Right cardiac atrium (tissue), 5 donors: ENCODE measurements at regions not wholly inside any gene's neighbourhood (a gene's known extent, or its start where the extent isn't known, plus 50 kb on each side); places are given as distances from the start of the nearest gene placed in this dataset.

Source experiments
- ATAC-seq, 2 donors: fragments of 200-7000 bp; cut with Tn5 transposase; one replicate each; pipeline versions ENCODE4 v1.8.0 to v1.9.1; 2020; ENCODE audit warnings: moderate library complexity in 2 of 2, mild to moderate bottlenecking in 1 of 2
- DNase-seq, 3 donors: peaks; one replicate each; pipeline ENCODE4 v3.0.0-alpha.2; 2020
- H3K27ac ChIP-seq: one replicate; pipeline ENCODE4 v1.5.1; 2013; ENCODE audit warnings: mild to moderate bottlenecking, low read length, control low read depth, moderate library complexity
- H3K27me3 ChIP-seq: one replicate; pipeline ENCODE4 v1.6.1; 2013; ENCODE audit not compliant: control insufficient read depth, insufficient read depth
- H3K4me1 ChIP-seq: one replicate; pipeline ENCODE4 v1.6.1; 2013; ENCODE audit warnings: low read length; ENCODE audit not compliant: control insufficient read depth, insufficient read depth
- H3K4me3 ChIP-seq: one replicate; pipeline ENCODE4 v1.5.1; 2013; ENCODE audit warnings: low read length, control low read depth
- H3K9me3 ChIP-seq: one replicate; pipeline ENCODE4 v1.6.1; 2013; ENCODE audit warnings: low read length; ENCODE audit not compliant: control insufficient read depth
- WGBS: extraction: QIAGEN DNeasy Blood & Tissue Kit; methylation state at CpG from one replicate; pipeline ENCODE4 v1.1.7; 2013; 5-methylcytosine and 5-hydroxymethylcytosine counted together
- intact Hi-C, 4 donors: fragments of 100-400 bp; cut with DNase I; formaldehyde crosslinking; loops; one replicate each; pipeline versions ENCODE4 v1.11.0 to v1.14.0; 2022 to 2023
- donor health status: healthy with polysubstance abuse.
- donor health status: DM: no; HTN: yes; CAD: no.
- donor health status: DM: no; HTN: no; CAD: no.
- donor health status: DM: no; HTN: yes; CAD: no; lungs with severe emphysema.
- donor health status: DM: yes; HTN: yes; CAD: no.

DNA sequence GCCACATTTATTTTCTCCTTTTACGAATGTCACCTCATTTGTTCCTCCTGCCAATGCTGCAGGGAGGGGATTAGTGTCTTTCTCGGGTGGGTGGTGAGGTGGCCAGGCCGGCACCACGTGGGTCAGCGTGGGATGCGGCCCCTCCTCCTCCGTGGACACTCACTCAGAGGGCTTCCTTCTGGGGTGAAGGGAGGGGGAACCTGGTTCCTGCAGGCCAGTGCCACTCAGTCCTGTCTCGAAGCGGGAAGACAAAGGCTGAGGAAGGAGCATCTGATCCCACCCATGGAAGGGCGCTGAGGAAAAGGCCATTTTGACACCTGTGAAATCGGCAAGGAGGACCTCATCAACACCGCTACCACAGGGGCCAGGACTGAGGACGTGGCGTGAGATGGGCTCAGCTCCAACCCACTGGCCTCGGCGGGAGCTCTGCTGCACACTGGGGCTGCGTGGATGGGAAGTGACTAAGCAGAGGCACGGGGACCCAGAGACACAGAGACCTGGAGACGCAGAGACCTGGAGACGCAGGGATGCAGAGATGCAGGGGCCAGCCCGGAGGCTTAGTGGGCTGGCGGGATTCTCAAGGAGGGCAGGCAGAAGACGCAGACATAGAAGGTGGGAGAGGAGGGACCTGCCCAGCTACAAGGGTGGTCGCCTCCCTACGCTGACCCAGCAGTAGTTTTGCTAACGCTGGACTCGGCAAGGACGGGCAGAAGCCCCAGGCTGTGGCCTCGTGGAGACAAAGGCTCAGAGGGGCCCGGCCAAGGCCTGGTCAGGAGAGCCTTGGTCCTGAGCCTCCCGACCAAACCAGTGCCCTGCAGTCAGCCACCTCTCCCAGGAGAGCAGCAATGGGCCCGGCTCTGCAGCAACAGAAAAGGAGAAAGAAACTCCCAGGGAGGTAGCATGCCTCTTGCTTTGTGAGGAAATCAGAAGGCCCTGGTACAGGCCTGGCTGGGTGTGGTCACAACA is 1071.2 kb downstream of the BRD1 start:
- intact Hi-C loops, result no loop called here
- no peak for DNase-seq
- WGBS, result 80% methylated on average over 32 of the region's 32 CpGs
- Histone ChIP-seq H3K9me3 (no peaks in the 10 kb centered on the region), H3K4me3 (no peak overlapping the region), H3K4me1 (no peaks in the 10 kb centered on the region), H3K27ac (no peak overlapping the region), H3K27me3 (no peaks in the 10 kb centered on the region)
- ATAC-seq, result no peak

DNA sequence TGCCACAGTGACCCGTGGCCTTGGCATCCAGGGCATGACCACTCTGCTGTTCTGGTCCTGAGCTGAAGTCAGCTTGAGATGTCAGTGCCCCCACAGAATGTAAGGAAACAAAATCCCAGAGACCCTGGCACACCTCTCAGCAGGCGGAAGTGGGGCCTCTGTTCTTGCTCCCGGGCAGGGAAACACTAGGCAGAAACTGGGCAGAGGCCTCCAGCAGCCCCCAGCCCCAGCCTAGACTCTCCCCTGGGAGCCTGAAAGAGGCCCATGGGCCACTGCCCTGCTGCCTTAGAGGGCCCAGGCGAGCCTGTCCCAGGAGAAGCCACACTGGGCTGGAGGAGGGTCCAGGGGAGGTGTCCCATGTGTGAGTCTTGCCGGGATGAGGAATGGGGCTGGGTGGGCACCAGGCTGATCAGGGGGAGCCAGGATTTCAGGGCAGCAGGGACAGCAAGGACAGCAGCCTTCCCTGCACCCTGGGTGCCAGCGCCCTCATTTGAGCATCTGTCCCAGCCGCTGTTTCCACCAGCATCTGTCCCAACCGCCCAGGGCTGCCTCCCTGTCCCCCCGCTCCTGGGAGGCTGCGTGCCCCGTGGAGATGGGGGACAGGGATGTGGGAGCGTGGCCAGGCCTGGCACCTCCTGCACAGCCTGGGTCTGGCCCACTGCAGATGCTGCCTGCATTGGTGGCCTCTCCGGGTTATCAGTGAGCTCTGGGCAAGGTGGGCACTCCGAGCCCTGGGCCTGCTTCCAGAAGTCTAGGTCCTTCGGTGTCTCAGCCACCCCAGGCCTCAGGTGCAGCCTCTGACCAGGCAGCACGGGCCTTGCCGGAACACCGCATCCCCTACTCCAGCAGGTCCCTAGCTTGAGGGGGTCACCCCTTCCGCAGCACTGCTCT is 1072.4 kb downstream of the BRD1 start:
- Histone ChIP-seq H3K27ac (no peak overlapping the region), H3K27me3 (no peaks in the 10 kb centered on the region), H3K4me1 (no peaks in the 10 kb centered on the region), H3K4me3 (no peak overlapping the region), H3K9me3 (no peaks in the 10 kb centered on the region)
- intact Hi-C loops, result no loop called here
- ATAC-seq (no peak), DNase-seq (peak in 1 of 3 donors; percentile 7)
- WGBS, result 87% methylated on average over 19 of the region's 19 CpGs

DNA sequence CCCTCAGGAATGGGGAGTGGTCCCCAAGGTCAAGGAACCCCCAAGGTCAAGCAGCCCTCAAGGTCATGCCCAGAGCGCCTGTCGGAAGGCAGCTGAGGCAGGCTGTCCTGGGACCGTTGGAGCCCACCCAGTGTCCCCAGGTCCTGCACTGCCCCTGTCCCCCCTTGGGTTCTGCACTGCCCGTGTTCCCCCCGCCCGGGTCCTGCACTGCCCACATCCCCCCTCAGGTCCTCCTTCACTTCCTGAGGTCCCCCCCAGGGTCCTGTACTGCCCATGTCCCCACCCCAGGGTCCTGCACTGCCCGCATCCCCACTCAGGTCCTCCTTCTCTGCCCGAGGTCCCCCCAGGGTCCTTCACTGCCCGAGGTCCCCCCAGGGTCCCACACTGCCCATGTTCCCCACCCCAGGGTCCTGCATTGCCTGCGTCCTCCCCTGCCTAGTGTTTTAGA is 1073.0 kb downstream of the BRD1 start:
- Histone ChIP-seq H3K9me3 (no peaks in the 10 kb centered on the region), H3K4me1 (no peaks in the 10 kb centered on the region), H3K27ac (no peak overlapping the region), H3K27me3 (no peaks in the 10 kb centered on the region), H3K4me3 (no peak overlapping the region)
- WGBS, result 86% methylated on average over 10 of the region's 10 CpGs
- no peak for ATAC-seq
- intact Hi-C loops, result no loop called here
- no peak for DNase-seq

DNA sequence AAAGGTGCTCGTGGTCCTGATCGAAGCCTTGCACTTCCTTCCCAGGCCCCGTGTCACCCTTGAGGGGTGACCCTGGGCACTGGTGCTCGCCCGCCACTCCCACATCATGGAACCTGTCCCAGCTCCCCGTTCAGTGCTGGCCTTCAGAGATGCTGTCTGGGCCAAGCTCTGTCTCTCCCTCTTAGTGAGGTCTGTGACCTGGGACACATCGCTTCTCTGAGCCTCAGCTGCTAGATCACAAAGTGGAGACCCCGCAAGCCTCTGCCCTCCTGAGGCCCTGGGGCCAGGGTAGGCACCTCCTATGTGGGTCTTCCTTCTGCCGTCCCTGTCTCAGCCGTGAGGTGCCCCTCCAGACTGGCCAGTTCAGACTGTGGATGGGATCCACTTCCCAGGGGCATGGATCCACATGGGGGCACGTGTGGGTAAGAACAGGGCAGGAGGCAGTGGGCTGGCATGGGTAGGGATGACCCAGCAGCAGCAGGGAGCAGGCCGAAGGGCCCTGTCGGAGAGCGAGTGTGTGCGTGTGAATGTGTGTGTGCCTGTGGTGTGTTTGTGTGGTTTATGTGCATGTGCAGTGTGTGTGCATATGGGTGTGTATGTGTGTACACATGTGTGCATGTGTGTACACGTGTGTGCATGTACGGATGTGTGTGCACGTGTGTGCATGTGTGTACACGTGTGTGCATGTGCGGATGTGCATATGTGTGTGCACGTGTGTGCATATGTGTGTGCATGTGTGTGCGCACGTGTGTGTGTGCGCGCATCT is 1073.7 kb downstream of the BRD1 start:
- 84% methylated on average over 25 of the region's 25 CpGs for WGBS
- DNase-seq (no peak), ATAC-seq (no peak)
- Histone ChIP-seq H3K27ac (no peak overlapping the region), H3K9me3 (no peaks in the 10 kb centered on the region), H3K27me3 (no peaks in the 10 kb centered on the region), H3K4me3 (no peak overlapping the region), H3K4me1 (no peaks in the 10 kb centered on the region)
- intact Hi-C loops, result no loop called here

DNA sequence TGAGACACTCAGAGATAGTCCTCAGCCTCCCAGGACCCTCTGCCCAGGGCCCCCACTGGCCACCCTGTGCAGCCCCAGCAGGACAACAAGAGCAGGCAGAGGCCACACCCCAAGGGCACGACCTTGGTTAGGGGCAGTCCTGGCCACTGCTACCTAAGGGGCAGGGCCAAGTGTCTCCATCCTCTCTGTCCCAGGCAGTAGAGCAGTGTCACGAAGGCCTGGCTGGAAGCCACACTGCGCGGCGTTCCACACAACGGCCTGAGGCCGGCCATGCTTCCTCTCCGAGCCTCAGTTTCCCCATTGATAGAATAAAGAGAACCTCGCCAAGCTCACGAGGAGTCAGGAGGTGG is 1074.3 kb downstream of the BRD1 start:
- H3K27ac ChIP-seq, result no peak overlapping the region
- intact Hi-C loops, result no loop called here
- H3K4me1 ChIP-seq, result no peaks in the 10 kb centered on the region
- no peak overlapping the region for H3K4me3 ChIP-seq
- ATAC-seq (no peak), DNase-seq (no peak)
- H3K9me3 ChIP-seq, result no peaks in the 10 kb centered on the region
- 91% methylated on average over 10 of the region's 10 CpGs for WGBS
- H3K27me3 ChIP-seq, result no peaks in the 10 kb centered on the region

DNA sequence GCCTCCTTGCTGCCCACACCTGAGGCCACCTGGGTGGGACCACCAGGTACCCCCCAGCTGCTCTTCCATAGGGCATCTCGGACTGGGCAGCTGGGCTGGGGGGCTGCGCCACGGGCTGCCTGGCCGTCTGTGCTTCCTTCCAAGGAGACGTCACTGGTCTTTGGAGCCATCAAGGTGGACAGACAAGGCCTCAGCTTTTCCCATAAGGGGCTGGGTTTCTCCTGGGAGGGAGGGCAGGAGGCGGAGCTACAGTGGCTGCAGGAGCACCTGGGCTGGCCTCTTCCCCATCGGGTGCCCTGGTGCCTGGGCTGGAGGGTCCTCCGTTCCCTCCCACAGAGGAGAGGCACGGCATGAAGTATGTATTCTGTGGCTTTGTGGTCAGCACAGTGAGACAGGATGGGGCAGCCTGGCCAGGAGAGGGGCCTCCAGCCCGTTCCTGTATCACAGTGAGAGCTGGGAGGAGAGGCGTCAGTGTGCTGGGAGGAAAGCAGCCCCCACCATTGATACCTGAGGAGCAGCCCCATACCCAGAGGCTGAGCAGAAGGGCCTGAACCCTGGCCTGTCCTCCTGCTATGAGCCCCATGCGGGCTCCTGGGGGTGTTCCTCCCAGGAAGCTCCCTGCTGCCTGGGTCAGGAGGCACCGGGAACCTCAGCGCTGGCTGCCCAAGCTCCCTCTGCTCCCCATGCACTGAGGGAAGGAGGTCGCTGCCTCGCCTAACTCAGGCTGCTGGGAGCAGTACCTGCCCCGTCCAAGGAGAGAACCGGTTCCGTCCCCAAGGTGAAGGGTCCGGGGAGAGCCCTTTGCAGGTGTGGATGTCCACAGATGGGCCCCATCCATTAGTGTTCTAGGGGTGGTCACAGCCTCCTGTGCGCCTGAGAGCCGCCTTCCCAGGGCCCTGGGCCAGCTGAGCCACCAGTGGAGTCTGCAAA is 1075.0 kb downstream of the BRD1 start:
- H3K9me3 ChIP-seq, result no peaks in the 10 kb centered on the region
- no peaks in the 10 kb centered on the region for H3K27me3 ChIP-seq
- H3K4me3 ChIP-seq, result no peak overlapping the region
- ATAC-seq (no peak), DNase-seq (peak in 1 of 3 donors; percentile 3)
- H3K27ac ChIP-seq, result no peak overlapping the region
- intact Hi-C loops, result no loop called here
- H3K4me1 ChIP-seq, result no peaks in the 10 kb centered on the region
- 73% methylated on average over 22 of the region's 22 CpGs for WGBS

DNA sequence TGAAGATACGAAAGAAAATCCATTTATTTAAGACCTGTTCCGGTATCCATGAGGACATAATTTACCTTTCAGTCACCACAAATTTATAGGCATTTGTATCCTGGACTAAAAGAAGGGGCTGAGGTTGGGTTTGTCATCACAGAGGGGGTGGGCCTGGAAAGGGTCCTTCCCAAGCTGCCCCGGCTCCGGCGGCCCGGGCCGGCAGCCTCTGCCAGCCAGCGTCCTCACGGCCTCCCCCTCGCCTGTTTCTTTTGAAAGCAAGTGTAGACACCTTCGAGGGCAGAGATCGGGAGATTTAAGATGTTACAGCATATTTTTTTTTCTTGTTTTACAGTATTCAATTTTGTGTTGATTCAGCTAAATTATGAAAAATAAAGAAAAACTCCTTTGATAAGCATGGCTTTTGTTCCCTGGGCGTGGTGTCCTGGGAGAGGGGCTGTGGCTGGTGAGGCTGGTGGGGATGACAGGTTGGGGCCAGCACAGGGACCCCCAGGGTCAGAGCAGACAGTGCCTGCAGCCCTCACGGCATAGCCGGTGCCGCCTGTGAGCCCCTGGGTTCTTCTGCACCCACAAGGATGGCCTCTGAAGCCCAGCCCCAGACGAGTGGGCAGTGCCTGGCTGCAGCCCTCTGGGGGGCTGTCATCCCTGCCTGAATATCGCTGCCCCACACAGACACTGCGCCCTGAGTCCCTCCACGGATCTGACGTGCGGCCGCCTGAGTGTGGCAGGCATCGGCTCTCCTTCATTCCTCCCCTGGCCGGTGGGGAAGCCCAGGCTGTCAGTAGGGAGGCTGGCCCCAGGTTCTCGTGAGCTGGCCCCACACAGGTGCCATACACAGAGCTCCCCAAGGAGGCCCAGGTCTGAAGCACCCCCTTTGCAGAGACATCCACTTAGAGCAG is 1075.9 kb downstream of the BRD1 start:
- Histone ChIP-seq H3K27ac (no peak overlapping the region), H3K9me3 (no peaks in the 10 kb centered on the region), H3K4me3 (no peak overlapping the region), H3K27me3 (no peaks in the 10 kb centered on the region), H3K4me1 (no peaks in the 10 kb centered on the region)
- intact Hi-C loops, result no loop called here
- no peak for DNase-seq
- ATAC-seq, result no peak
- 84% methylated on average over 26 of the region's 26 CpGs for WGBS

DNA sequence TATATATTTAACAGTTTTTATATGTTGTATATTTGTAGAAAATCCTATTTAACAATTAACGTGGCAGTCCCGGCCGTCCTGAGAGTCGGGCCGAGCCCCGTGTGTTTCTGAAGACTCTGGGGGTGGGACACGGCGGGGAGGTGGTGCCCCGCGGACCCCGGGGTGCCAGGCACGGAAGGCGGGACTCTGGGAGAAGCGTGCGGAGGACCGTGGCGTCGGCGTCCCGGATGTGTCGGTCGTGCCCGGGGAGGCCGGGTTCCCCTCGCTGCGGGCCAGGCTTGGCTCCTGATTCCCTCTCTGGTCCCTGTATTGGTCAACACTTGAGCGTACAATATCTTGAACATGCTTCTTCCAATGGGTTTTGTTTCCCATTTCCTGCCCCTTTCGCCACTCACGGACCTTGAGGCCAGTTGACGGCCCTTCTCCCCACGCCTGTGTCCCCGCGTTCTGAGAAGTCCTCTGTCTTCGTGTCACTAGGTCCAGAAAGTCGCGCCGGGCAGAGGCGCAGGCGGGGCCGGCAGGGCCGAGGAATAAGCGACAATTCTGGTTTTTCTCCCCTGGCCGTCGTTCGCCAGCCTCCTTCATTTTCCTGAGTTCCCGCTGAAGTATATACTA is 1076.7 kb downstream of the BRD1 start:
- Histone ChIP-seq H3K9me3 (no peaks in the 10 kb centered on the region), H3K27me3 (no peaks in the 10 kb centered on the region), H3K4me3 (no peak overlapping the region), H3K4me1 (no peaks in the 10 kb centered on the region), H3K27ac (no peak overlapping the region)
- 95% methylated on average over 46 of the region's 46 CpGs for WGBS
- ATAC-seq (no peak), DNase-seq (no peak)
- intact Hi-C loops, result no loop called here

DNA sequence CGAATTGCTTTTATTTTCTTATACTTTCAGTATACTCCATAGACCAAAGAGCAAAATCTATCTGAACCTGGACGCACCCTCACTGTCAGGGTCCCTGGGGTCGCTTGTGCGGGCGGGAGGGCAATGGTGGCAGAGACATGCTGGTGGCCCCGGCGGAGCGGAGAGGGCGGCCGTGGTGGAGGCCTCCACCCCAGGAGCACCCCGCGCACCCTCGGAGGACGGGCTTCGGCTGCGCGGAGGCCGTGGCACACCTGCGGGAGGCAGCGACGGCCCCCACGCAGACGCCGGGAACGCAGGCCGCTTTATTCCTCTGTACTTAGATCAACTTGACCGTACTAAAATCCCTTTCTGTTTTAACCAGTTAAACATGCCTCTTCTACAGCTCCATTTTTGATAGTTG is 1077.4 kb downstream of the BRD1 start:
- intact Hi-C loops, result no loop called here
- WGBS, result 93% methylated on average over 27 of the region's 27 CpGs

More for the DNA sequence above, 1077.4 kb downstream of the BRD1 start:
- DNase-seq (no peak), ATAC-seq (no peak)
- Histone ChIP-seq H3K4me1 (no peaks in the 10 kb centered on the region), H3K4me3 (no peak overlapping the region), H3K27ac (no peak overlapping the region), H3K27me3 (no peaks in the 10 kb centered on the region), H3K9me3 (no peaks in the 10 kb centered on the region)
